ENCODE measurements at regions not wholly inside any gene's neighbourhood (a gene's known extent, or its start where the extent isn't known, plus 50 kb on each side); places are given as distances from the start of the nearest gene placed in this dataset.
A peak's percentile ranks its signal among the peaks of the same experiment; 100 is the strongest.
"Not testable (repeated sequence)": the region's sequence is repeated elsewhere in the genome, so short reads cannot be mapped to it uniquely, and the experiment has no call there.

- H3K4me3 ChIP-seq (replicated peaks; ENCODE audit: low read depth, low read length) = no peak overlapping the region
- DNase-seq (ENCODE audit: low read depth) = no peak
- TF ChIP-seq, protein P1, sequence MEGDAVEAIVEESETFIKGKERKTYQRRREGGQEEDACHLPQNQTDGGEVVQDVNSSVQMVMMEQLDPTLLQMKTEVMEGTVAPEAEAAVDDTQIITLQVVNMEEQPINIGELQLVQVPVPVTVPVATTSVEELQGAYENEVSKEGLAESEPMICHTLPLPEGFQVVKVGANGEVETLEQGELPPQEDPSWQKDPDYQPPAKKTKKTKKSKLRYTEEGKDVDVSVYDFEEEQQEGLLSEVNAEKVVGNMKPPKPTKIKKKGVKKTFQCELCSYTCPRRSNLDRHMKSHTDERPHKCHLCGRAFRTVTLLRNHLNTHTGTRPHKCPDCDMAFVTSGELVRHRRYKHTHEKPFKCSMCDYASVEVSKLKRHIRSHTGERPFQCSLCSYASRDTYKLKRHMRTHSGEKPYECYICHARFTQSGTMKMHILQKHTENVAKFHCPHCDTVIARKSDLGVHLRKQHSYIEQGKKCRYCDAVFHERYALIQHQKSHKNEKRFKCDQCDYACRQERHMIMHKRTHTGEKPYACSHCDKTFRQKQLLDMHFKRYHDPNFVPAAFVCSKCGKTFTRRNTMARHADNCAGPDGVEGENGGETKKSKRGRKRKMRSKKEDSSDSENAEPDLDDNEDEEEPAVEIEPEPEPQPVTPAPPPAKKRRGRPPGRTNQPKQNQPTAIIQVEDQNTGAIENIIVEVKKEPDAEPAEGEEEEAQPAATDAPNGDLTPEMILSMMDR (IDR thresholded peaks at IDR 0.05; ENCODE audit: low read length, missing control alignments) = no peak
These were observed 141.4 kb upstream of the SULF2 start for GRCh38 chr20:47926731-47927130.

GRCh38 chr20:47925593-47925992 is 140.3 kb upstream of the SULF2 start:
- no peak for DNase-seq (ENCODE audit: low read depth)
- no peak overlapping the region for H3K4me3 ChIP-seq (replicated peaks; ENCODE audit: low read depth, low read length)
- TF ChIP-seq, protein P1 (IDR thresholded peaks at IDR 0.05; ENCODE audit: low read length, missing control alignments) = no peak

DNA sequence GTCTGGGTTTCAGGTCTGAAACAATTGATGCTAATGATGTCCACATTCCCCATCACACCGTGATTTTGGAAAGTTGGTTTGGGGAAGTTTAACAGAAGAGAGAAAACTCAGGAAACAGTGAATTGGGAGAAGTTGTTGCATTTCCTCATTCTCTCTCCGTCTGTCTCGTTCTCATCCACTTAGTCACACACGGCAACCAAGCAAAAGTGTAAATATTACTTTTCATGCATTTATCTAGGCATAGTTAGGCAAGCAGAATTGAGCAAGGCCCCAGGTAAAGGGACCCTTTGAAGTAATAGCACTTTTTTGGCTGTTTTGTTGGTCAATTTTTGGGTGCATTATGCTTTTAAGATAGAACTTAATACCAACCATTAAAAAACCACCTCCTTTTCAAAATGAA is 137.0 kb upstream of the SULF2 start:
- peak; percentile 51 for DNase-seq (ENCODE audit: low read depth)
- TF ChIP-seq, protein P1 (IDR thresholded peaks at IDR 0.05; ENCODE audit: low read length, missing control alignments) = no peak
- no peak overlapping the region for H3K4me3 ChIP-seq (replicated peaks; ENCODE audit: low read depth, low read length)

DNA sequence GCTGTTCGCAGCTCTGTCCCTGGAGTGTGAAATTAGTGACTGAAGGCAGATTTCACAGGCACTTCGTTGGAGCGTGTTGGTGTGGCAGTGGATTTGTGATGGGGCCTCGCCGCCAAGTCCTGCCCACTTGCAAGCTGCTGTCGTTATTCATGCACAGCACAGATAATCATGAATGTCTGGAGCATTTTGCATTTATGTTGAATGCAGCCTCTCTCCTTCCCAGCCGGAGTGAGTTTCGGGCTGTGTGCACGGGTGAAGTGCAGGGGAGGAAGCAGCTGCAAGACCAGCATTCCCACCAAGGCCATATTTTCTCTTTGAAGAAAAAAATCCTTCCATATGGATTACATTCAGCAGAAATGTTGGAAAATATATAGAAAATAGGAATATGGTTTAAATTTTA is 136.5 kb upstream of the SULF2 start:
- not testable (repeated sequence) for DNase-seq (ENCODE audit: low read depth); H3K4me3 ChIP-seq (replicated peaks; ENCODE audit: low read depth, low read length)

DNA sequence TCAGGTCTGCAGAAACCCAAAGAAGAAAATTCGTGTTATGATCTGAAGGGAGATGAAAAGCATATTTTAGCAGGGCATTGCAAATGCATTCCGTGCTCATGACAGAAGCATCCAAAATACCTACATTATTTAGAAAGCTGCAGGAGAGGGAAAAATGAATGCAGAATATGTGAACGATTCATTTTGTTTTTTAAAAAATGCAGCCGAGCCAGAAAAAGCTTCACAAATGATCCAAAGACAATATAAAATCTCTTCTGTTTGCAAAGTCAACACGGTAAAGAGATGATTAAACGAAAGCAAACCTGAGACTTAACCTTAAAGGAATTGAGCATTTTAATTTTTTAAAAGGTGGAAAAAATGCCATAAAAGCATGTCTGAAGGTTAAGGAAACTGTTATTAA is 136.1 kb upstream of the SULF2 start:
- TF ChIP-seq, protein P1 (IDR thresholded peaks at IDR 0.05; ENCODE audit: low read length, missing control alignments) = no peak
- no peak overlapping the region for H3K4me3 ChIP-seq (replicated peaks; ENCODE audit: low read depth, low read length)
- DNase-seq (ENCODE audit: low read depth) = no peak

- no peak for DNase-seq (ENCODE audit: low read depth)
- TF ChIP-seq, protein P1 (IDR thresholded peaks at IDR 0.05; ENCODE audit: low read length, missing control alignments) = no peak
- no peak overlapping the region for H3K4me3 ChIP-seq (replicated peaks; ENCODE audit: low read depth, low read length)
These were observed 132.3 kb upstream of the SULF2 start for GRCh38 chr20:47917549-47918070.

DNA sequence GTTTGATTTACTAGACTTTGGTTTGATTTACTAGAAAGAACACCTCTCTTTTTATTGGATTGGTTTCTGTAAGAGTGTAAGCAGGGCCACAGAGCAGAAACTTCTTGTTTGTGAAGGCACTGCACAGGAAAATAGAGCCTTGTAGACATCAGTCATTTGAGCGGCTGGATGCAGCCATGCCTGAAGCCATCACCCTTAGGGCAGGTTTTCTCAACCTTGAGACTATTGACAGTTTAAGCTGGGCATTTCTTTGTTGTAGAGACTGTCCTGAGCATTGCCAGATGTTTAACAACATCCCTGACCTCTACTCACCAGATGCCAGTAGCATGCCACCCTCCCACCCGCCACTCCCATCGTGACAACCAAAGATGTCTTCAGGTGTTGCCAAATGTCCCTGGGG is 130.2 kb upstream of the SULF2 start:
- H3K4me3 ChIP-seq (replicated peaks; ENCODE audit: low read depth, low read length) = no peak overlapping the region
- TF ChIP-seq, protein P1 (IDR thresholded peaks at IDR 0.05; ENCODE audit: low read length, missing control alignments) = no peak
- no peak for DNase-seq (ENCODE audit: low read depth)

Measured in fibroblast of pulmonary artery (primary cell).